Muscle of back (tissue), 3 donors: ENCODE measurements at regions not wholly inside any gene's neighbourhood (a gene's known extent, or its start where the extent isn't known, plus 50 kb on each side); places are given as distances from the start of the nearest gene placed in this dataset.

Experiments
- DNase-seq, 3 donors: peaks; one replicate each; pipeline versions ENCODE4 v3.0.0 to v3.0.0-alpha.2; 2013

DNA sequence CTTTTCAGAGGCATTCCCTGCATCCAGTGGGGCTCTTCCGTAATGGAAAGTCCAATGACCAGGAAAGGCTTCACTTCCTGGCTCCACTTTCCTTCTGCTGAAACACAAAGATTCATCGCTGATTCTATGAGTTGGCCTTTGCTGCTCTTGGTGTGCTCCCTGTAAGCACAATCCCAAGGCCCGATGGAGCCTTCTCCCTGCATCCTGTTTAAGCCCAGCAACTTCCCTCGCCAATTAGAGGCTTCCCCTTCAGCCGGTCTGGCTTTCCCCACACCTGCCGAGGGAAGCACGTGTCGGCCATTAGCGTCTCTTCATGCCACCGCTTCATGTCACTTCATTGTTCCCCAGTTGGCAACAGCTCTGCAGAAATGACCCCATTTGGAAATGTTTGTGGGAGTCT, 693.9 kb downstream of the MED13L start:
- DNase-seq, result peak in 1 of 3 donors; percentile 39

DNA sequence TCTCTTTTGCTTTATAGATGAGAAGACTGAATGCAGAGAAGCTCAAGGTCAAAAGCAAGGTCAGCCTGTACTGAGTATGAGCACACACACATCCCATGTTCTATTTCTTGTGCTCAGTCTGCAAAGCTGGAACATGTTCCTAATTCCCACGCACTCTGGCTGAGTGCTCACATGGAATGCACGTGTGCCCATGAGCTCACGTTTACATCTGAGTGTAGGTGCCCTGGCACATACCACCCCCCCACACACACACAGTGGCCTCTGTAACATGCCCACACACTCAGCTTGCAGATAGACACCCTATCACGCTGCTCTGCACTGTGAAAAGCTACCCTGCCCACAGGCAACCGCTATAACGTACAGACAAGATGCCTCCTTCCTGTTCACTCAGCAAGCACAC, 700.1 kb downstream of the MED13L start:
- no peak for DNase-seq

DNA sequence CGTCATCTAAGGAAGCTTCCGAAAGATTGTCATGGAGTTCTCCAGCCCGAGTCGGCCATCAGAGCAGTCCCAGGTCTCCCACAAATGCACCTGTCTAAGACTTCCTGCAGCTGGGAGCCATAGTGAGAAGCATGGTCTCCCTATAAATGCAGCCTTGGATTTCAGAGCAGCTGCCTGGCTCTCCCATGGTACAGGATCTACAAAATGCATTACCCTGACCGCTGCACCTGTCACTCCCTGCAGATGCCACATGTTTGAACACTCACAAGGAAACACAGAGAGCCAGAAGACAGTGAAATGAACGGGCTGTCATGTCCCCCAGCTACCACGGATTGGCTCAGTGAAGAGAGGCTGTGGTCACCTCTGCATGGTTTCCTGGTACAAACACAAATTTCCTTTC, 702.7 kb downstream of the MED13L start:
- DNase-seq, result peak in 1 of 3 donors; percentile 9

DNA sequence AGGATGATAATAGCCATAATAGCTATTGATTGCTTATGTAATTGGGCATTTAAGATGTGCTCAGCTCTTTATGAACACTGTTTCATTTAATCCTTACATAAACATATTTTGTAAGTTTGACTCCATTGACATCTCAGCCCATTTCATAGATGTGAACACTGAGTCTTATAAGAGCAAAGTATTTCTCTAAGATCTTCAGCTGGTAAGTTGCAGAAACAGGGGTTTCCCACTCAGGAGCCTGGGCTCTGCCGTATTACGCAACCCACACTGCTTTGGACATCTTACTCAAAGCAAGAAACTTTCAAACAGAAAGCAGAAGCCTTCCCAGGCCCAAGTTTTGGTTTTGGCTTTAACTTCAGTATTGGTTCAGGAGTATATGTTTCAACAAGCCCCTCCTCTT, 705.1 kb downstream of the MED13L start:
- no peak for DNase-seq

DNA sequence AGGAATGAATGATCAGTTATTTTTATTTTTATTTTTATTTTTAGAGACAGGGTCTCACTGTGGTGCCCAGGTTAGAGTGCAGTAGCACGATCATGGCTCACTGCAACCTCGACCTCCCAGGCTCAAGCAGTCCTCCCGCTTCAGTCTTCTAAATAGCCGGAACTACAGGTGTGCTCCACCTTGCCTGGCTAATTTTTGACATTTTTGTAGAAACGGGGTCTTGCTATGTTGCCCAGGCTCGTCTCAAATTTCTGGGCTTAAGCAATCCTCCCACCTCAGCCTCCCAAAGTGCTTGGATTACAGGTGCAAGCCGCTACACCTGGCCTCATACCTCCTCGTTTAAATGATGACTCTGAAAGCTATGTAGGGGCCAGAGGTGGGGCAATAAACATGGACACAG, 706.0 kb downstream of the MED13L start:
- DNase-seq, result no peak

DNA sequence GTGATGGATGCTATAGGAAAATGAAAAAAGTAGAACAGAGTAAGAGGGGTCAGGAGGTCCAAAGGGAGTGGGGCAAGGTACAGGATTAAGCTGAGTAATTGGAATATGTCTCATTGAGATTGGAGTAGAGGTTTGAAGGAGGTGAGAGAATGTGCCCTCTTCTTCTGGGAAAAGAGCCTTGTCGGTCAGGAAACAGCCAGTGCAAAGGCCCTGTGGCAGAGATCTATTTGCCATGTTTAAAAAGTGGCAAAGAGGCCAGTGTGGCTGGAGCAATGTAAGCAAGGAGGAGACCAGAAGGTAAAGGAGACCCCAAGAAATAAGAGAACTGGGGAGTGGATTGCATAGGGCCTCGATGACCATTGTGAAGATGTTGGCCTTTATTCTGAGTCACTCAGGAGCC, 706.5 kb downstream of the MED13L start:
- DNase-seq, result no peak

DNA sequence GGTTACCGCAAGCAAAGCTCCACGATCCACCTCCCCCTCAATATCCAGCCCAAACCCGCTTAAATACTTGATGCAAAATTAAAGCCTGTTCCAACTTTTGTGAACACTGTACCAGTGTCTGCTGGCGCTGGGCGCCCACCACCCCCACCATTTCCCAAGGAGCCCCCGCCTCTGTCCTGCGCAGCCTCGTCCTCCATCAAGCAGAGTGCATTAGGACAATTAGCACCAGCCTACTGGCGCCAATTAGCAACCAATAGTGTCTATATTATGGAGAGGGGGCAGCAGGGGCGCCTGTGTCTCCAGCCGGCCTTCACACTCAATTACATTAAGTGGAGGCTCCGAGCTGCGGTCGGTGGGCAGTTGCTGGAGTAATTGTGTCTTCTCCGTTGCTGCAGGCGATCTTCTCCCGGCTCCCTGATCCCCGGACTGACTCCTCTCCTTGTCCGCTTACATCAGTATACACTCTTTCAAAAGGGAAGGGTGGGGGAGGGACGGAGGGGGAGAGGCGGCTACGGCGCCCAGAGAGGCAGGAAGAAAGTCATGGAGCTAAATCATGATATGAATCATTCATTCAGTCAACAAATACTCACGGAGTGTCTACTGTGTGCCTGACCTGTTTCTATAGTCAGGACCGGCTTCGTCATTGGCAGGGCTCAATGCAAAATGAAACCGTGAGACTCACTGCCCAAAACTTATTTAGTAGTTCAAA, 707.3 kb downstream of the MED13L start:
- peak in 1 of 3 donors; percentile 17 for DNase-seq

DNA sequence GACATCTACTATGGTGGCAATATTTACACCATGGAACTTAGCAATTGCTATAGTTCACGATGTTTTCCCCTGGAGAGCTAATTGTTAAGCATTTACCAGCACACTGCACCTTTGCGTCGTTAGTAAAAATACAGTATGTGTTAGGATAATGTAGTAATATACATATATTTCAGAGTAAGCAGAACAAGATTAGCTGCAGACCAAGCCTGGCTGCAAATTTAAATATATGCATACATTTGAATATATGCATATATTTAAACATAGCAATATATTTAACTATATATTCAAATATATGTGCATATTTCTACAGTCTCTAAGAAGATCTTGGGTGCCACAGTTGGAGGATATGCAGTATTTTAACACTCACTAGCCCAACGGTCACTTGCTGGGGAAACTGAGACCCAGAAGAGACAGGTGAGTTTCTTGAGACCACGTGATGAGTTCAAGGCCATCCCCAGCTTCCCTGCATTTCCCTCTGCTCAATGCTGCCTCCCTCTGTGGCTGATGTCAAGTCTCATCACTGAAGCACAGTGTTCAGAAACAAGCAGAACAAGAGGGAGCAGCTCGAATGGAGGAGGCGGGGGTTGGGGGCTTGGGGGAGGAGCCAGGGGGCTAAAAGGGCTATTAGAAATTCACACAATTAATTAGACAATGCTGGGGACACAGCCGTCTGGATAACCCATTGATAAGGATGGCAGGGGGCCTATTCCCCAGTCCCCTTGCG, 708.0 kb downstream of the MED13L start:
- DNase-seq, result no peak

DNA sequence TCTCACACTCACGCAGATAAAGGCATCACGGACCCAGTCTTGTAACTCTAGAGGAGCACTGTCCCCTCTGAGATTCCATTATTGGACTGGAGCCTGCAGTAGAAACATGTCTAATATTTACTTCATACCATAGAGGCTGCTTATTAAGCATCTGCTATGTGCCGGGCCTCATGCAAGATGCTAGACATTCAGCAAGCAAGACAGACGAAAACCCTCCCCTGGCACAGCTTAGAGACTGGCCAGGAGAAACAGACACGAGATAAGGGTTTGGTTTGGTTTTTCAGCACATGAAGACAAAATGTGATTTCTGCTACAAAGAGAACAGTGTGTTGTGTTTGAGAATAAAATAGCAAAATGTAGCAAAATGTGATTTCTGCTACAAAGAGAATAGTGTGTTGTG, 719.2 kb downstream of the MED13L start:
- DNase-seq, result no peak

DNA sequence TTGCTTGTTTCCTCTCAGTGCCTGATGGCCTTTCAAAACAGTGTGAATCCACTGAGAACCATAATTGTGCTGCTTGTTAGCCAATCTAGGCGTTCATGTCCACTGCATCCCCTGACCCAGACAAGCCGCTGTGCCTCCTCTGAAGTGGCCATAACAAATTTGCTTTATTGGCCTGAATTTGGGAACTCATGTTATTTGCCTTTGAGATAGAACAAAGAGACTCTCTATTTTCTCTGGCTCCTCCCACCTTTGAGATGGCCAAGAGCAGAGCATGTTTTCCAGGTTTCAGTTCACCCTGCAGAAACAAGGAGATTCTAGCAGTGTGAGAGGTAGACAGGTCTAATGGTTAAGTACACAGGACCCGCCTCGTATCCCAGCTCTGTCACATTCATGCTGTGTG, 723.9 kb downstream of the MED13L start:
- no peak for DNase-seq

DNA sequence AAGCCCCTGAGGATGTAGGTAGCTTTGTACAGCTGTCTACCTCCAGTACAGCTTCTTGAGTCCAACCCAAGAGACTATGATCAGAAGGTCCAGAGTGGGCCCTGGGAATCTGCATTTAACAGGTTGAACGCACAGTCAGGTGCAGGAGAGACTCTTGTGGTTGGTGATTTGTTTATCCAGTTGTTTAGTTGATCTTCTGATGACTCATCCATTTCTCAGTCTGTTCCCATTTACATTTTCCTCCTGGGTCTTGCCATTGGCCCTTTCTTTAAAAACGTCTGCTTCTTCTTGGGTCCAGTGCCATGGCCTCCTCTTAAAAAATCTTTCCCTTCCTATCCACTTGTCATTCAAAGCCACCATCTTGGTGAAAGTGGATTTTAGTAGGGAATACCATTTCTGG, 734.2 kb downstream of the MED13L start:
- DNase-seq, result no peak

DNA sequence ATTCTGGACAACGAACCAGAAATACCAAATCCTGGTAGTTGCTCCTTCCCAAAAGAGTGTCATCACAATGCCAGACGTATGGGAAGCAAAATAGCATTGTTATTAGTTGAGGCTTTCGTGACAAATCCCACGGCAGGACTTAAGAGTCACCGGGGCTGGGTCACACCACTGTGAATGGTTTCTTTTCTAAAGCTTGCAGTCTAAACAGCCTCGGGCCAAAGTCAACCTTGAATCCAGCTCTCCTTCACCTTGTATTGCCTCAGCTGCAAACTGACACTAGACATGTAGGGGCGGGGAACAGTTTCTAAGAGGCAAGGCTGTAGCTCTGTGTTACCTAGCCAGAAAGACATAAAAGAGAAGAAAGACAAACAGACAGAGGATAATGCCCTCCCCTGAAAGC, 734.8 kb downstream of the MED13L start:
- no peak for DNase-seq

DNA sequence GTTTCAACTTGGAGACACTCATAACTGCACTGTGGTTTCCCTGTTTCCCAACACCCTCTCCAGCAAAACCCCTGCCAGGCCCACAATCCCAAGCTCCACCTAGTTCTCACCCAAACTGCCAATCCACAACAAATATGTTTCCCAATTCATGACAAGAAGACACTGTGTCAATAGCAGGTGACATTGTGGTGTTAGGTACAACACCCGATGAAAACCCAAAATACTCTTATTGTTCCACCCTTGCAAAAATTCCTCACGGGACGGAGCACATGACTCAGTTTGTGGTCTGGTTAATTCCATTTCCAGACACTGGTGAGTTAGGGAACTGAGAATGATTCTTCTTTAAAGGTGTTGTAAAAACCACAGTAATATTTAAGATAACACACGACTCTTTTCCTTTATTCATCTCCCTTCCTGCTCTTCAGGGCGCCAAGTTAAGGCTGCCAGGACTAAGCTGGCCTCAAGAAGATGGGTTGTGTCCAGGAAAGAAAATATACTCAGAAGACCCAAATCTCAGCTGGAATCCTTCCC, 735.5 kb downstream of the MED13L start:
- peak in 1 of 3 donors; percentile 1 for DNase-seq

DNA sequence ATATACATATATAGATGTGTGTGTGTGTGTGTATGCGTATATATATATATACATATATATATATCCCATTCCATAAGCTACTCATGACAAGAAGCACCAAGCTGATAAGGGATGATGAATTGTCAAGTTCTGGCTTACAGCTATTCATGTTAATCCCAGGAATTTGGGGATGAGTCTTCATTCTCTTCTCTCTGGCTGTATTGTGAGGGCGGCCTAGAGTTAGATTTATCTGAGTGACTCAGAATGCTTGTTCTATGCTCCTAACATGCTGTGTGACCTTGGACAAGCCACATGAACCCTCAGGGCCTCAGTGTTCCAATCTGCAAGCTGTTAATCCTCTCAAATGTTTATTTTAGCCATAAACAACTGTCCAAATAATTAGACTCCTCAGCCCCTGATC, 749.0 kb downstream of the MED13L start:
- peak in 1 of 3 donors; percentile 4 for DNase-seq

DNA sequence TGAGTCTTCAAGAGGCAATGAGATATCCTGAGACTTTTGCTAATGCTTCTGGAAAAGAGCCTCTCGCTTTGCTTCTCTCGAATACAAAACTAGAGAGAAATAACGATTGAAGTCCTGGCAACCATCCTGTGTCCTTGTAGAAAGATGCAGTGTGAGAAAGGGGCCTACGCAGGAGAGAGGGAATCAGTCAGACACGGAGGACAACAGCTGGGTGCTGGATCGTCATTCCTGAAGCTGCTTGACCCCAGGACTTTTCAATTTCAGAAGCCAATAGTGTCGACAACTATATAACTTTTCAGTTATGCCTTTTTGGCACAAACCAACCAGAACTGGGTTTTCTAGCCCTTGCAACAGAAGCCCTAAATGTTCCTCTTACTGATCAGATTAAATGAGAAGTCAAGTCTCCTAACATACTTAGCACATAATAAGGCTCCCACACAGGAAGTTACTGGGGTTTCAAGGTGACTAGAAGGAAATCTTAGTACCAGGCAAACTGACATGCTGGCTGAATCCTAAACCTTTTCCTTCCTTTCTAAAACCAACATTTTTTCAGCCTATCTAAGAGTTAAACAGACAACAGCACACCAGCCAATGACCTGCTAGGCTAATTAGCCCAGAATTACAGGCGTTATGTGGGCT, 755.6 kb downstream of the MED13L start:
- peak in 1 of 3 donors; percentile 39 for DNase-seq

DNA sequence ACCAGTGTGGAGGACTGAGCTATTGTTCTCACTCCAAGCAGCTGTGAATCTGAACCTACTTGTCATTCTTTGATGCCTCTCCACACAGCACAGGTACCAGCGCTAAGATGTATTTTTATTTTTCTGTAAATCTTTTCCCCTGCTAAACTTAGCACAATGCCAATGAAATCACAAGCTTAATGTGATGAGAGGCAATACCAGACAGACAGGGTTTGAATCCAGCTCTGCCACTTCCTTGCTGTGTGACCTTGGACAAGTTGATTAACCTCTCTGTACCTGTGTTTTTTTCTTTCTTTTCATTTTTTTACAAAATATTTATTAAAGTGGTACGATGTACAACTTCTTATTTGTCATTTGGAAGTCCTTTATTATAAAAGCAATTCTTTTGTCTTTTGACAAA, 757.6 kb downstream of the MED13L start:
- no peak for DNase-seq

DNA sequence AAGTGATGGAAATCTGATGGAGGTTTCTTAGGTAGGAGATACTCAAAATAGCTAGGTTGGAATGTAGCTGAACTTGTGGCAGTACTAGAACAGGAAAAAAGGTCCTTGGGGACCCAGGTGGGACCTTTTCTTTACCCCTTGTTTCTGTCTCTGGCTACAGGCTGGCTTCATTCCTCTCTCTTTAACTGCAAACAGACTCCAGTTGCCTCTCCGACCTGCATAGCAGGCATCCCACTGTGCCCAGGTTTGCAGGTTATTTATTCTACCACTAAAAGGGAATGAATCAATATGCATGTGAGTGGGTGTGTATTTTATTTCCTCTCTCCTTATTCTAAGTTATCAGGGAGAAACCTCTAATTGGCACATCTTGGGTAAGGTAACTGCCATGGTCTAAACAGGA, 758.1 kb downstream of the MED13L start:
- no peak for DNase-seq

DNA sequence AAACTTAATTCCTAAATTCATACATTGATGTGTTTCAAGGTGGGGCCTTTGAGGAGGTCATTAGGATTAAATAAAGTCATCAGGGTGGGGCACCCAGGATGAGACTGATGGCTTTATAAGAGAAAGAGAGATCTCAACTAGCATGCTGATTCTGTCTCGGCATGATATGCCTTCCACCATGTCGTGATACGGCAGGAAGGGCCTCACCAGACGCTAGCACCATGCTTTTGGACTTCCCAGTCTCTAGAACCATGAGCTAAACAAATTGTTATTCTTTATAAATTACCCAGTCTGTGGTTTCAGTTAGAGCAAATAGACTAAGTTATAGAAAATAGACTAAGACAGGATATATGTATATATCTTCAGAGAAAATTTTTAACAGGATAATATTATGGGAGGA, 759.6 kb downstream of the MED13L start:
- no peak for DNase-seq

DNA sequence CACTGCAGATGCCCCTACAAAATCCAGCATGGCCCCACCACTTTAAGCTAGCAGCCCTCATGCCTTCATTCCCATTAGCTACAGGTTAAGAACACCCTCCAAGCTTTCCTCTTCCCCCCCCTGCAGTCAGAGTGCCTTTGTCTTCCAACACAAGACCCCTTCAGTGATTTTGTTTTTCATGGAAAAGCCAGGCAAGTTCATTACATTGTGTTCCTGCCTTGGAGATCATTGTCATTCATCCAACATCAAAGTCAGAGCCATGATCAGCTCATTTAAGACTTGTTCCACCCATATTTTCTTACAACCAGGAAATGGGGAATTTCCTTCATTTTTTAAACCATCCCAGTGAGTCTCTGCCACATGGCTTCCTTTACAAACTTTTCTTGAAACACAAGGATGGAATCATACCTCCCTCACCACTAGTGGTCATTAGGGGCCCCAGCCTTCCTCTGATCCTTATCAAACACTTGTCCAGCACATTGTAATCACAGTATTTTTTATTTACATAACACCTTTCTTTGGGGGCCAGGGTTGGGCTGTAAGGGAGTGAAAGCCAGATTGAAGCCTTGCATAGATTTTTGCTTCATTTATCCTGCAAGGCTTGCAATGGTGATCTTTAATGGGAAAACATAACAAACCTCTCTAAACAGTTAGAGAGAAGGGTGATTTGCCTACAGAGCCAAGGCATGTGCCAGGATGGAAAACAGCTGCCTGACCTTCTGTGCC, 765.3 kb downstream of the MED13L start:
- no peak for DNase-seq

DNA sequence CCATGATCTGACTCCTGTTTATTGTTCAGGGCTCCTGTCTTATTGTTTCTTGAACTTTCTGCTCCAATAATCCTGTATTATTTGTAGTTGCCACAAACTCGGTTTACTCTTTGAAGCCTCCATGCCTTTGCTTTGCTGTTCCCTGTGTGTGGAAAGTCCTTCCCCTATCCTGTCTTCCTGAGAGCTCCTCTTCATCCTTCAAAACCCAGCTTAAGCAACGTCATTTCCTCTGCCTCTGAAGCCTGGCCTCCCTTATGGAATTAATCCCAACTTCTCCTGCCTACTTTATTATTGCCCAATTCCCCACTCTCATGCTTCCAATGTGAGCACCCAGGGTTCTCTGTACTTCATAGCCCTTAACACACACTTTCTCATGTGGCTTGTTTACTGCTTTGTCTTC, 766.2 kb downstream of the MED13L start:
- DNase-seq, result no peak

DNA sequence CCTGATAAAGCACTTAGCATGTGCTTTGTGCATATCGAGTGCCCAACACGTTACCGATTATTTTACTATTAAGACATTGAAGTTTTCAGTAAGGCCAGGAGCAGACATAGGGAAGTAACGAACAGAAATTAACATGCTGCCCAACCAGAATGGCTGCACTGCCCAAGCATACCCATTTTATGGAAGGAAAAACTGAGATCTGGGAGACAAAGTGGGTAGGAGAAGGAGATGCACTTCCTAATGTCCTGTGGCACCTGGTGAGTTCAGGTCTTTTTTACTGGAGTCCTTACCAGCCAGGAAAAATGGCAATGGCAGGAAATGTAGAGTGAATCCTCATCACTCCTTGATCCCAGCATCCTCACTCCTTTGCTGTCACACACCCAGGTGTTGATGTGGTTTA, 768.5 kb downstream of the MED13L start:
- DNase-seq, result no peak
